ENCODE measurements at regions not wholly inside any gene's neighbourhood (a gene's known extent, or its start where the extent isn't known, plus 50 kb on each side); places are given as distances from the start of the nearest gene placed in this dataset.

DNA sequence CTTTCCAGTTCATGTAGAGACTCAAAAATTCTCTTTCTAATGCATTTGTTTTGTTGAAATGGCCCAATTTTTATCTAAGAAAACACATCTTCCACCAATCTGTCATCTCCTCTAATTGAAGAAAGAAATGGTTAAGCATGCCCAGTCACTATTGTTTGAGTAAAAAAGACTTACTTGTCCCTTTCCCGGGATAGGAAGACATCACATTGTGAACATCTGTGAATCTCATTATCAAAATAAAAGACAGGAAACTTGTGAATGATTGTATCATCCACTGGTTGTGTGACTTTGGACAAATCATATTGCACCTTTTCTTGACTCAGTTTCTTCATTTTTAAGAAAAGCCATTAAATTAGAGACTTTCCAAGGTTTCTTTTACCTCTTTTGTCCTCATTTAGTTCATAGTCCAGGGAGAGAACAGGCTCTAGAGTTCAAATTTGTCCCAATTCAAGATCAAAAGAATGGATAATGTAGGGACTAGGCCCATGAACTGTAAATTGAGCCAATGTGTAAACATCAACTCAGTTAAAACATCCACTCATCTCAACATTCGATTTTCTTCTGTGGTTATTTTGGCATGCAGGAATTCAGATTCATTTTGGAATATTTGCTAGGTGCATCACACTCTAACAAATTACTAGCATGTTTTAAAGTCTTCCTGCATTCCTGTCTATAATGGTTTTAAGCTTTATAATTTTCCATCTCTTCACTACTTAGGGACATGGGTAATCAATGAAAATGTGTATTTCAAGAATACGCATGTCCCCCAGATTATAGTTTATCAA is 838.0 kb upstream of the WWC1 start:
- Mint-ChIP-seq H3K9me3 (ENCODE audit: low read depth) (peaks cover 2% of the 10 kb centered on the region), H3K4me3 (no peak overlapping the region), H3K27me3 (no peaks in the 10 kb centered on the region), H3K27ac (no peak overlapping the region), H3K4me1 (no peaks in the 10 kb centered on the region), H3K36me3 (ENCODE audit: low read depth) (no peaks in the 10 kb centered on the region)
- ATAC-seq: no peak
- POLR2A ChIA-PET: no interaction called here
- CTCF ChIA-PET: no interaction called here
- intact Hi-C loops (cut with DNase I, micrococcal nuclease): no loop called here
- no peak for DNase-seq

- ATAC-seq: no peak
- Mint-ChIP-seq H3K27ac (no peak overlapping the region), H3K9me3 (ENCODE audit: low read depth) (peaks cover 2% of the 10 kb centered on the region), H3K4me1 (no peaks in the 10 kb centered on the region), H3K27me3 (no peaks in the 10 kb centered on the region), H3K4me3 (no peak overlapping the region), H3K36me3 (ENCODE audit: low read depth) (no peaks in the 10 kb centered on the region)
- no peak for DNase-seq
- CTCF ChIA-PET: no interaction called here
- POLR2A ChIA-PET: no interaction called here
- intact Hi-C loops (cut with DNase I, micrococcal nuclease): no loop called here
Measured at GRCh38 chr5:167458412-167458811, 833.0 kb upstream of the WWC1 start.

DNA sequence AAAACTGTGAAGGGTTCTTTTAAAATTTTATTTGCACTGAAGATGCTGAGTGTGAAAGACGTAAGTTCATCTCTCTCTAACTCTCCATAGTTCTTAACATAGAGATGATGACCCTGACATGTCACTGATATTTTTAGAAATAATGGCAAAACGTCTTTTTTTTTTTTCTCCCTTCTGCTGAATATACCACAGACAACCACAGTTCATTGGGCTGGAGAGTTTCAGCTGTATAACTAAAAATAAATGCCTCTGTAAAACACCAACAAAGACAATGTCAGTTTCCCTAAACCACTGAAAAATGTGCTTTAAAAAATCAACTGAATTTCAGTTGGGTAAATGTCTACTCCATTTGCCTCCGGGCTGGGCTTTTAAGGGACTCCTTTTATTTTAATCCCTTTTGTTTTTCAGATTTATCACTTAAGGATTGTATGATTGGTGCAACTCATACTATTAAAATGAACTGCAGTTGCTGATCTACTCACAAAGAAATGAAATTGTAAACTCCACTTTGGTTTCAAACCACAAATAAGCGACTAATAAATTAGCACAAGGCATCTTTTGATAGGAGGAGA is 830.9 kb upstream of the WWC1 start:
- POLR2A ChIA-PET: no interaction called here

GRCh38 chr5:167463939-167464338 is 827.5 kb upstream of the WWC1 start:
- Mint-ChIP-seq H3K27ac (no peak overlapping the region), H3K36me3 (ENCODE audit: low read depth) (no peaks in the 10 kb centered on the region), H3K27me3 (no peaks in the 10 kb centered on the region), H3K4me3 (no peak overlapping the region), H3K4me1 (no peaks in the 10 kb centered on the region), H3K9me3 (ENCODE audit: low read depth) (peaks cover 4% of the 10 kb centered on the region)
- CTCF ChIA-PET: interaction anchor here (0.5 to 0.6 kb wide), 2 partner anchors 46 to 224 kb away, joined by 4 read pairs; no protein-coding TSS in a partner anchor
- intact Hi-C loops (cut with DNase I, micrococcal nuclease): no loop called here
- ATAC-seq: no peak
- no peak for DNase-seq
- POLR2A ChIA-PET: no interaction called here

More for the DNA sequence above, 830.9 kb upstream of the WWC1 start:
- no peaks in the 10 kb centered on the region for H3K36me3 Mint-ChIP-seq (ENCODE audit: low read depth)
- CTCF ChIA-PET: interaction anchor here (0.6 kb wide), 1 partner anchor 361 kb away, joined by 4 read pairs; no protein-coding TSS in a partner anchor
- H3K9me3 Mint-ChIP-seq (ENCODE audit: low read depth): peaks cover 6% of the 10 kb centered on the region
- H3K4me3 Mint-ChIP-seq: no peak overlapping the region
- no peak overlapping the region for H3K27ac Mint-ChIP-seq
- DNase-seq (no peak), ATAC-seq (no peak)
- intact Hi-C loops (cut with DNase I, micrococcal nuclease): no loop called here
- no peaks in the 10 kb centered on the region for H3K27me3 Mint-ChIP-seq
- H3K4me1 Mint-ChIP-seq: no peaks in the 10 kb centered on the region

GRCh38 chr5:167466992-167467391 is 824.5 kb upstream of the WWC1 start:
- Mint-ChIP-seq H3K9me3 (ENCODE audit: low read depth) (peaks cover 4% of the 10 kb centered on the region), H3K4me3 (no peak overlapping the region), H3K27ac (no peak overlapping the region), H3K36me3 (ENCODE audit: low read depth) (no peaks in the 10 kb centered on the region), H3K4me1 (no peaks in the 10 kb centered on the region), H3K27me3 (no peaks in the 10 kb centered on the region)
- ChIA-PET CTCF (no interaction called here), POLR2A (no interaction called here)
- DNase-seq: no peak
- no peak for ATAC-seq
- intact Hi-C loops (cut with DNase I, micrococcal nuclease): no loop called here

- Mint-ChIP-seq H3K4me1 (no peaks in the 10 kb centered on the region), H3K4me3 (no peak overlapping the region), H3K36me3 (ENCODE audit: low read depth) (no peaks in the 10 kb centered on the region), H3K27ac (no peak overlapping the region), H3K9me3 (ENCODE audit: low read depth) (no peaks in the 10 kb centered on the region), H3K27me3 (no peaks in the 10 kb centered on the region)
- ChIA-PET POLR2A (no interaction called here), CTCF (no interaction called here)
- DNase-seq (no peak), ATAC-seq (no peak)
- intact Hi-C loops (cut with DNase I, micrococcal nuclease): no loop called here
Measured at GRCh38 chr5:167472566-167473108, 818.8 kb upstream of the WWC1 start.

- no peak overlapping the region for H3K4me3 Mint-ChIP-seq
- no peak for ATAC-seq
- peaks cover 1% of the 10 kb centered on the region for H3K9me3 Mint-ChIP-seq (ENCODE audit: low read depth)
- H3K27ac Mint-ChIP-seq: no peak overlapping the region
- ChIA-PET CTCF (no interaction called here), POLR2A (no interaction called here)
- no peak for DNase-seq
- intact Hi-C loops (cut with DNase I, micrococcal nuclease): no loop called here
- no peaks in the 10 kb centered on the region for H3K4me1 Mint-ChIP-seq
- H3K27me3 Mint-ChIP-seq: no peaks in the 10 kb centered on the region
- no peaks in the 10 kb centered on the region for H3K36me3 Mint-ChIP-seq (ENCODE audit: low read depth)
Measured at GRCh38 chr5:167478188-167478587, 813.3 kb upstream of the WWC1 start.

DNA sequence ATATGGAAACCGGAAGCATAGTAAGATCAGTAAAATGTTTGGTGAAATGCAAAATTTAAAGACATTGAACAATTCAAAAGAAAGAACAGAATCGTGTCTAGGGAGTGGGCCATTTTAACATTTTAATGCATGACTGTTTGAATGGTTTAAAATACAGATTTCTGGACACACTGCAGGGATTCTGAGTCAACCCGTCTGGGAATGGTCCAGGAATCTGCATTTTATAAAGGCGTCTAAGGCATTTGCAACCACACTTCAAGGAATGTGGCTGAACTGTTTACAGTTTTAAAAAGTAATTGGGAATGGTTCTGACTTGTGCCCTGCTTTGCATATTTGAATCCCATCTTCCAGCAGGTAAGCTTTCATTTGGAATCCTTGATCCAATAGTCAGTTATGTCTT is 811.7 kb upstream of the WWC1 start:
- Mint-ChIP-seq H3K27ac (no peak overlapping the region), H3K36me3 (ENCODE audit: low read depth) (no peaks in the 10 kb centered on the region), H3K9me3 (ENCODE audit: low read depth) (peaks cover 1% of the 10 kb centered on the region), H3K4me3 (no peak overlapping the region), H3K4me1 (no peaks in the 10 kb centered on the region), H3K27me3 (no peaks in the 10 kb centered on the region)
- intact Hi-C loops (cut with DNase I, micrococcal nuclease): no loop called here
- ChIA-PET POLR2A (interaction anchor here (0.7 kb wide), 1 partner anchor 1524 kb away, joined by 5 read pairs; no protein-coding TSS in a partner anchor), CTCF (no interaction called here)
- no peak for ATAC-seq
- DNase-seq: no peak

DNA sequence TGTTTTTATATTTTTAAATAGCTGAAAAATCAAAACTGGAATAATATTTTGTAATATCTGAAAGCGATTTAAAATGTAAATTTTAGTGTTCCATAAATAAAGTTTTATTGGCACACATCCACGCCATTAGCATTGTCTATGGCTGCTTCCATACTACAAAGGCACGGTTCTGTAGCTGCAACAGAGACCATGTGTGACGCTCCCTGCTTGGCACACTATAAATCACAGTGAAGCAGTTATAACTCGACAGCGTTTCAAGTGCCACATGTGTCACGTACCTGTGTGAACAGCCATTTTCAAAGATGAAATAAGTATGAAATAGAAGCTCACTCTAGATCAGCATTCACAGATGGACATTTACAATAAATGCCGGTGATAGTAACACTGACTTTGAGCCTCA is 810.1 kb upstream of the WWC1 start:
- no peaks in the 10 kb centered on the region for H3K36me3 Mint-ChIP-seq (ENCODE audit: low read depth)
- ChIA-PET POLR2A (no interaction called here), CTCF (interaction anchor here (0.6 kb wide), 1 partner anchor 63 kb away, joined by 3 read pairs; no protein-coding TSS in a partner anchor)
- no peaks in the 10 kb centered on the region for H3K27me3 Mint-ChIP-seq
- H3K9me3 Mint-ChIP-seq (ENCODE audit: low read depth): peaks cover 1% of the 10 kb centered on the region
- H3K4me3 Mint-ChIP-seq: no peak overlapping the region
- no peak for ATAC-seq
- no peaks in the 10 kb centered on the region for H3K4me1 Mint-ChIP-seq
- no peak overlapping the region for H3K27ac Mint-ChIP-seq
- DNase-seq: no peak
- intact Hi-C loops (cut with DNase I, micrococcal nuclease): no loop called here

- DNase-seq (no peak), ATAC-seq (no peak)
- H3K36me3 Mint-ChIP-seq (ENCODE audit: low read depth): no peaks in the 10 kb centered on the region
- H3K27me3 Mint-ChIP-seq: no peaks in the 10 kb centered on the region
- ChIA-PET CTCF (interaction anchor here (0.6 kb wide), 1 partner anchor 1537 kb away, joined by 3 read pairs; no protein-coding TSS in a partner anchor), POLR2A (no interaction called here)
- H3K4me3 Mint-ChIP-seq: no peak overlapping the region
- intact Hi-C loops (cut with DNase I, micrococcal nuclease): no loop called here
- H3K9me3 Mint-ChIP-seq (ENCODE audit: low read depth): peaks cover 5% of the 10 kb centered on the region
- H3K27ac Mint-ChIP-seq: no peak overlapping the region
- H3K4me1 Mint-ChIP-seq: no peaks in the 10 kb centered on the region
Measured at GRCh38 chr5:167482555-167482954, 808.9 kb upstream of the WWC1 start.

- Mint-ChIP-seq H3K36me3 (ENCODE audit: low read depth) (no peaks in the 10 kb centered on the region), H3K4me1 (no peaks in the 10 kb centered on the region), H3K4me3 (no peak overlapping the region), H3K27me3 (no peaks in the 10 kb centered on the region), H3K9me3 (ENCODE audit: low read depth) (peaks cover 8% of the 10 kb centered on the region), H3K27ac (no peak overlapping the region)
- DNase-seq: no peak
- ChIA-PET CTCF (no interaction called here), POLR2A (no interaction called here)
- intact Hi-C loops (cut with DNase I, micrococcal nuclease): no loop called here
- no peak for ATAC-seq
Measured at GRCh38 chr5:167485061-167485774, 806.2 kb upstream of the WWC1 start.

DNA sequence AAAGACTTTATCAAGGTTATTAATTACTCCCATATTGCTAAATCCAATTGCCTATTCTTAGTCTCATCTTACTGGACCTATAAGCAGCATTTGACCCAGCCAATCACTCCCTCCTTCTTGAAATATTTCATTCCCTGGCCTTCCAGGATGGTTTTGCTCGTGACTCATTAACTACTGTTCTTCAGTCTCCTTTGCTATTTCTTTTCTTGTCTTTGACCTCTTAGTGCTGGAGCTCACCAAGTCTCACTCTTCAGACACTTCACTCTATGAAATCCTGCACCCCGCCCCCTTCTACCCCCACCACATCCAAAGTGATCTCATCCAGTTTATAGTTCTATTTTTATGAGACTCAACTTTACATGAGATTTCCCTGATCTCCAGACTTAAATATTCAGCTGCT is 803.1 kb upstream of the WWC1 start:
- intact Hi-C loops (cut with DNase I, micrococcal nuclease): no loop called here
- DNase-seq (no peak), ATAC-seq (no peak)
- Mint-ChIP-seq H3K9me3 (ENCODE audit: low read depth) (peaks cover 8% of the 10 kb centered on the region), H3K36me3 (ENCODE audit: low read depth) (no peaks in the 10 kb centered on the region), H3K4me3 (no peak overlapping the region), H3K4me1 (no peaks in the 10 kb centered on the region), H3K27ac (no peak overlapping the region), H3K27me3 (no peaks in the 10 kb centered on the region)
- ChIA-PET POLR2A (no interaction called here), CTCF (no interaction called here)
